H9 (cell line): ENCODE measurements at regions not wholly inside any gene's neighbourhood (a gene's known extent, or its start where the extent isn't known, plus 50 kb on each side); places are given as distances from the start of the nearest gene placed in this dataset.

Source experiments
- DNase-seq: peaks from one replicate; pipeline ENCODE4 v3.0.0-alpha.2; 2017
- H2AFZ ChIP-seq: one replicate; pipeline ENCODE4 v1.6.1; 2013; ENCODE audit warnings: mild to moderate bottlenecking, low read length, control low read depth, moderate library complexity
- H2AK5ac ChIP-seq: 2 replicates; pipeline ENCODE4 v1.6.1; 2013; ENCODE audit warnings: low read length, control low read depth, mixed read lengths; ENCODE audit not compliant: insufficient read length
- H2BK120ac ChIP-seq: one replicate; pipeline ENCODE4 v1.6.1; 2013; ENCODE audit warnings: low read depth, mild to moderate bottlenecking, low read length, control low read depth, inconsistent platforms; ENCODE audit not compliant: poor library complexity, severe bottlenecking
- H2BK12ac ChIP-seq: 2 replicates; pipeline ENCODE4 v1.6.1; 2013; ENCODE audit warnings: low read length, control low read depth, mixed read lengths, low read depth; ENCODE audit not compliant: insufficient read length
- H2BK15ac ChIP-seq: 2 replicates; pipeline ENCODE4 v1.6.1; 2013; ENCODE audit warnings: low read depth, low read length, control low read depth
- H2BK20ac ChIP-seq: one replicate; pipeline ENCODE4 v1.6.1; 2013; ENCODE audit warnings: low read depth, mild to moderate bottlenecking, low read length, control low read depth, inconsistent platforms; ENCODE audit not compliant: poor library complexity, severe bottlenecking
- H2BK5ac ChIP-seq: 2 replicates; pipeline ENCODE4 v1.6.1; 2013; ENCODE audit warnings: low read length, control low read depth, mixed read lengths; ENCODE audit not compliant: insufficient read length
- H3K14ac ChIP-seq: 2 replicates; pipeline ENCODE4 v1.6.1; 2013; ENCODE audit warnings: low read length, control low read depth; ENCODE audit not compliant: insufficient read depth
- H3K18ac ChIP-seq: 2 replicates; pipeline ENCODE4 v1.6.1; 2013; ENCODE audit warnings: low read depth, mild to moderate bottlenecking, mixed read lengths, low read length, control low read depth; ENCODE audit not compliant: insufficient read length
- H3K23ac ChIP-seq: 2 replicates; pipeline ENCODE4 v1.6.1; 2013; ENCODE audit warnings: low read length, control low read depth, mixed read lengths, low read depth; ENCODE audit not compliant: insufficient read length
- H3K23me2 ChIP-seq: 2 replicates; pipeline ENCODE4 v1.6.1; 2013; ENCODE audit warnings: low read depth, mild to moderate bottlenecking, mixed read lengths, low read length, control low read depth; ENCODE audit not compliant: insufficient read length, poor library complexity, severe bottlenecking
- H3K27ac ChIP-seq: 2 replicates; pipeline ENCODE4 v1.5.1; 2013; ENCODE audit warnings: low read length, control low read depth, mixed read lengths, low read depth; ENCODE audit not compliant: insufficient read length
- H3K27me3 ChIP-seq: 2 replicates; pipeline ENCODE4 v1.6.1; 2013; ENCODE audit warnings: low read length, control low read depth, inconsistent platforms; ENCODE audit not compliant: insufficient read depth
- H3K4ac ChIP-seq: 2 replicates; pipeline ENCODE4 v1.6.1; 2013; ENCODE audit warnings: low read depth, mild to moderate bottlenecking, control low read depth, inconsistent platforms, low read length, moderate library complexity
- H3K4me1 ChIP-seq: 2 replicates; pipeline ENCODE4 v1.6.1; 2013; ENCODE audit warnings: low read length, control low read depth, inconsistent platforms; ENCODE audit not compliant: insufficient read depth
- H3K4me2 ChIP-seq: 2 replicates; pipeline ENCODE4 v1.6.1; 2013; ENCODE audit warnings: low read length, control low read depth, mixed read lengths; ENCODE audit not compliant: insufficient read length, insufficient read depth
- H3K56ac ChIP-seq: 2 replicates; pipeline ENCODE4 v1.6.1; 2013; ENCODE audit warnings: low read depth, mild to moderate bottlenecking, mixed read lengths, low read length, control low read depth; ENCODE audit not compliant: insufficient read length
- H3K79me1 ChIP-seq: 2 replicates; pipeline ENCODE4 v1.6.1; 2013; ENCODE audit warnings: low read depth, mild to moderate bottlenecking, moderate library complexity, low read length, control low read depth, inconsistent platforms; ENCODE audit not compliant: insufficient read depth, poor library complexity, severe bottlenecking
- H3K79me2 ChIP-seq: 2 replicates; pipeline ENCODE4 v1.6.1; 2013; ENCODE audit warnings: low read length, control low read depth, inconsistent platforms; ENCODE audit not compliant: insufficient read depth
- H3K9ac ChIP-seq: 2 replicates; pipeline ENCODE4 v1.6.1; 2013; ENCODE audit warnings: low read length, control low read depth, mixed read lengths; ENCODE audit not compliant: insufficient read length; ENCODE audit errors: extremely low read depth
- H3K9me3 ChIP-seq: one replicate; pipeline ENCODE4 v1.6.1; 2013; ENCODE audit warnings: low read depth, low read length, inconsistent platforms; ENCODE audit not compliant: control insufficient read depth
- H3T11ph ChIP-seq: one replicate; pipeline ENCODE4 v1.6.1; 2013; ENCODE audit warnings: mild to moderate bottlenecking, low read length, control low read depth, inconsistent platforms
- H4K20me1 ChIP-seq: one replicate; pipeline ENCODE4 v1.6.1; 2013; ENCODE audit not compliant: control insufficient read depth, insufficient read length, insufficient read depth
- H4K5ac ChIP-seq: 2 replicates; pipeline ENCODE4 v1.6.1; 2013; ENCODE audit warnings: low read depth, mild to moderate bottlenecking, mixed read lengths, low read length, control low read depth; ENCODE audit not compliant: insufficient read length
- H4K8ac ChIP-seq: replicated peaks from 2 replicates; pipeline ENCODE4 v1.6.1; 2013; ENCODE audit warnings: low read length, control low read depth, mixed read lengths, low read depth; ENCODE audit not compliant: insufficient read length
- H4K91ac ChIP-seq: 2 replicates; pipeline ENCODE4 v1.6.1; 2013; ENCODE audit warnings: low read depth, mild to moderate bottlenecking, moderate library complexity, mixed read lengths, low read length, control low read depth; ENCODE audit not compliant: insufficient read length
- H3K27ac Mint-ChIP-seq, 3 experiments: 2 replicates in 2 of 3; 3 replicates in 1 of 3; pipeline ENCODE4 v1.8.0; 2020 to 2021; ENCODE audit warnings: mixed read lengths in 3 of 3, mild to moderate bottlenecking in 1 of 3, moderate library complexity in 1 of 3
- H3K27me3 Mint-ChIP-seq: 2 replicates; pipeline ENCODE4 v1.8.0; 2021; ENCODE audit warnings: low read depth, mild to moderate bottlenecking, moderate library complexity, mixed read lengths
- H3K36me3 Mint-ChIP-seq, 3 experiments: 2 replicates in 2 of 3; 3 replicates in 1 of 3; pipeline ENCODE4 v1.8.0; 2020 to 2021; ENCODE audit warnings: low read depth in 3 of 3, mixed read lengths in 3 of 3; ENCODE audit not compliant: insufficient read depth in 1 of 3
- H3K4me1 Mint-ChIP-seq, 2 experiments: 2 replicates each; pipeline ENCODE4 v1.8.0; 2020; ENCODE audit warnings: mixed read lengths in 2 of 2
- H3K4me3 Mint-ChIP-seq, 2 experiments: 2 replicates in 1 of 2; 3 replicates in 1 of 2; pipeline ENCODE4 v1.8.0; 2020 to 2021; ENCODE audit warnings: mild to moderate bottlenecking in 2 of 2, mixed read lengths in 2 of 2, moderate library complexity in 1 of 2
- H3K9me3 Mint-ChIP-seq, 2 experiments: 2 replicates in 1 of 2; 3 replicates in 1 of 2; pipeline ENCODE4 v1.8.0; 2020; ENCODE audit warnings: mild to moderate bottlenecking in 2 of 2, mixed read lengths in 2 of 2, moderate library complexity in 1 of 2
- CTCF ChIP-seq: fragments of 200-600 bp; sonication (generic); conservative IDR thresholded peaks from 3 replicates; pipeline ENCODE4 v1.8.0; 2021; ENCODE audit warnings: antibody characterized with exemption, mild to moderate bottlenecking
- WGBS: extraction: QIAGEN DNeasy Blood & Tissue Kit; methylation state at CpG from one replicate; pipeline ENCODE4 v1.1.7; 2013; ENCODE audit warnings: missing lambda C conversion rate, low lambda C conversion rate, mixed read lengths; ENCODE audit not compliant: insufficient read length; ENCODE audit errors: extremely low coverage; 5-methylcytosine and 5-hydroxymethylcytosine counted together

- Mint-ChIP-seq H3K4me1 (no peaks in the 10 kb centered on the region), H3K4me3 (no peak overlapping the region), H3K9me3 (no peaks in the 10 kb centered on the region; a peak in 1 of 5 replicates), H3K36me3 (no peaks in the 10 kb centered on the region), H3K27me3 (peaks cover 6% of the 10 kb centered on the region), H3K27ac (peak overlapping the region in 1 of 3 experiments; percentile 17; a peak in 1 of 7 replicates)
- no peak for TF ChIP-seq CTCF
- Histone ChIP-seq H3T11ph (no peak overlapping the region), H3K14ac (no peak overlapping the region), H2BK120ac (no peak overlapping the region), H2AFZ (no peak overlapping the region), H3K23ac (no peak overlapping the region), H2BK5ac (no peak overlapping the region), H3K9ac (no peak overlapping the region), H3K23me2 (no peaks in the 10 kb centered on the region), H4K91ac (no peak overlapping the region), H3K4me1 (no peaks in the 10 kb centered on the region), H2BK15ac (no peak overlapping the region), H4K20me1 (no peaks in the 10 kb centered on the region), H2BK20ac (no peak overlapping the region), H3K4ac (no peak overlapping the region), H2AK5ac (no peak overlapping the region), H3K27me3 (no peaks in the 10 kb centered on the region), H3K27ac (no peak overlapping the region), H2BK12ac (no peak overlapping the region), H4K5ac (no peak overlapping the region), H3K18ac (no peak overlapping the region), H3K9me3 (no peaks in the 10 kb centered on the region), H4K8ac (no peak overlapping the region), H3K79me1 (no peaks in the 10 kb centered on the region), H3K4me2 (no peak overlapping the region), H3K79me2 (no peaks in the 10 kb centered on the region), H3K56ac (no peak overlapping the region)
- DNase-seq: no peak
- WGBS: no CpG with 5 or more reads among the region's 6 CpGs
These were observed 205.0 kb downstream of the RPLP1 start for GRCh38 chr15:69657626-69658025.
